ENCODE measurements at regions not wholly inside any gene's neighbourhood (a gene's known extent, or its start where the extent isn't known, plus 50 kb on each side); places are given as distances from the start of the nearest gene placed in this dataset.
"Not testable (repeated sequence)": the region's sequence is repeated elsewhere in the genome, so short reads cannot be mapped to it uniquely, and the experiment has no call there.

DNA sequence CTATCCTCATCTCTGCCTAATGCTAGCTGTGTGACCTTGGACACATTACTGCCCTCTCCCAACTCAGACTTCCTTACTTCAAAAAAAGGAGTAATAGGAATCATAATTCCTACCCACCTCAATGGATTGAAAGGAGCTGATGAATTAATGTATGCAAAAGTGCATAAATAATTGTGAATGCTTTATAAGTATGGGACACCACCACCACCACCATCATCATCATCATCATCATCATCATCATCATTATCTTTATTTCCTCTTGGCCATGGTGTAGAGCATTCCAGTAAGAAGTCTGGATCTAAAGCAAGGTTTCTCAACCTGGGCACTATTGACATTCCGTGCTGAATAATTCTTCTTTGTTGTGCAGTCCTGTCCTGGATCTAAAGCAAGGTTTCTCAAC lies 282.5 kb downstream of the MEX3B start:
- ATAC-seq (no peak), DNase-seq (no peak)
- intact Hi-C loops (cut with DNase I): no loop called here

DNA sequence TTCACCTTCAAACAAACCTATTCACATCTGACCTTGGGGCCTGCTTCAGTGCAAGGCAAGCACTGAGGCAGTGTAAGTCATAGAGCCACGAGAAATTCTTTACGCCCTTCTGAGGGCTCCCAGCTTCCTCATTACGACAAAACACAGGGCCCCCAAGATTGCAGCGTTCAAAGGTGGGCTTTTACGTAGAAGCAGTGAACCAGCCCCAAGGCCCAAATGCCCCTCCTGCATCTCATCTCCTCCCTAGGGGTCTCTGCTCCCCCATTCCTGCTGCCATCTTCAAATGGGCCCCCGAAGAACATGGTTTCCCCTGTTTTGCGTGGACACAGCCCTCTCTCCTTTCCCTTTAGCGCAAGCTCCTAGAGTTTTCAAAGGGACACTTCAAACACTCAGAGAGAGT lies 285.1 kb downstream of the MEX3B start:
- no peak for DNase-seq
- no peak for ATAC-seq
- intact Hi-C loops (cut with DNase I): no loop called here

DNA sequence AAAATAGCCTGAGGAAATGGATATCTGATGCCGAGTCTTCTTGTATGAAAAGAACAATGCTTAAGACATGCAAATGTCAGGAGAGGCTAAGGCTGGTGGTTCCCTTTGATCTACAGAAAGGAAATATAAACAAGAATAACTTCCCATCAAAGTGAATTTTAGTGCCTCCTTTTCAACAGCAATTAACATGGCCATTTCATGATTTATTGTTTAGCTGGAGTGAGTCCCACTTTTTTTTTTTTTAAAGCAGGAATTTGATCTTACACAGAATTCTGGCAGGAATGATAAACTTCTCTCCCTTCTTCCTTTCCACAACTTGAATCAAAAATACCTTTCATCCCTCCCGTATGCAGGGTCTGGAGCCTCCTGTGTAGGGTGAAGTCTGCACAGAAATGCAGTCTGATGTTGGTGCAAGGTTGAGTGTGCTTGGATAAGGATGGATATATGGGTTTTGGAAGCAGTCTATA lies 287.0 kb downstream of the MEX3B start:
- ATAC-seq: no peak
- intact Hi-C loops (cut with DNase I): no loop called here

DNA sequence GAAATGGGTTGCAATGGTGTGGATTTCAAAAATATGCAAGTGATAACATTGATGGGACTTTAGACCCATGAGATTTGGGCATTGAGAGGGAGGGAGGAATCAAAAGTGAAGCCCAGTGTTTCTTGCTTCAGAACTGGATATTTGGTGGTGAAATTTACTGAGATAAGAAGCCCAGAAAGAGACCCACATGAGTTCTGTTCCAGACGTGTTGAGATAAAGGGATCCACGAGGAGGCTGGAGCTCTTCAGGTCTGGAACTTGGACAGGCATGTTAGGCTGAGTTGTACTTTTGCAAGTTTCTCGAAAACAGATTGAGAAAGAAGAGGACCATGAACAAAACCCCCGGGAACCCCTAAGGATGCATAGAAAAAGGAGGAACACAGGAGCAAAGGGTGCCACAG lies 290.2 kb downstream of the MEX3B start:
- no peak for DNase-seq
- ATAC-seq: no peak
- intact Hi-C loops (cut with DNase I): no loop called here

More for the DNA sequence above, 287.0 kb downstream of the MEX3B start:
- no peak for DNase-seq

DNA sequence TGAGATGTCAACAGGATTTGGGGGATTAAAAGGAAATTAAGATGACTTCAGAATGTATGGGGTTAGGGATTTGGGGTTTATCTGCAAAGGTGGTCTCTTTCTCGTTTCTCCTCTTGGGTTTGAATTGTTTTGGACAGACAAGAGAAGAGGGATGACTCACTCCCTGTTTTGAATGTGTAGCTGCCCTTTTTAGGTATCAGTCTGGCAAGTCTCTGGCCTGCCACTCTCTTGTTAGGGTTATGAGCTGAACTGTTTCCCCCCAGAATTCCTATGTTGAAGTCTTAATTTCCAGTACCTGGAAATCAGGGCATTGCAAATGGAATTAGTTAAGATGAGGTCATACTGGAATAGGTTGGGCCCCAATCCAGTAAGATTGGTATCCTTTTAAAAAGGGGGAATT lies 291.7 kb downstream of the MEX3B start:
- DNase-seq (no peak), ATAC-seq (peak in 1 of 2 donors; percentile 73)
- intact Hi-C loops (cut with DNase I): no loop called here

DNA sequence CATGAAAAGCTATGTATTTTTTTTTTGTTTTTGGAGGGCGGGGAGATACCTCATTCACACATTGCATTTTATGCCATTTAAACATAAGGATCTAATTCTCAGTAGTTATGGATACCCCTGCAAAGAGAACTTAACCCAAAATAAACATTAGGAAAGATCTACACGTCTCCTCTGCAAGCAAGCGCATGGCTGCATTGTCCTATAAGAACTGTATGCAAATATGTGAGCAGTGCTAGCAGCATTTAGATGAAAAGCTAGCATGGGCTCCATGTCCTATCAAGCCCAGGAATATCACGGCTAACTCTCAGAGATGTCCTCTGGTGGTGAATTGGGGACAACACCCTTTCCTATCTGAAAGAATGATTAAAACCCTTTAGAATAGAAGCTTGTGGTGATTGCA lies 292.8 kb downstream of the MEX3B start:
- ATAC-seq (no peak), DNase-seq (no peak)
- intact Hi-C loops (cut with DNase I): no loop called here

DNA sequence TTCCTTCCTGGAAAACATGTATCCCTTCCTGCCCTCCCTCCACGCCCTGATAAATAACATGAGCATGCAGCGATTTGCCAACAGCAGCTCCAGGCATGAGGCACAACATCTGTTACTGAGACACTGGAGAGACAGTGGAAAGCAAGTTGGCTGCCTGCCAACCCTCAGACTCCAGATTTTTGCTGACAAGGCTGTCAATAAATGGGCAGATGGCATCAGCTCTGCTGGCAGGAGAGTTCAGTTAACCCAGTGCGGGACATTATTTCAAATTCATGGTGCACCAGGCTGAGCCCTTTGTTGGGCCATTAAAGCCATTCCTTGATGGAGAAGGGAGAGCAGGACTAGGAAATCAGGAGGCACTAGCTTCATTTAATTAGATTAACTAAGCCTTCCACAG lies 293.3 kb downstream of the MEX3B start:
- intact Hi-C loops (cut with DNase I): no loop called here
- peak; percentile 76 for DNase-seq
- ATAC-seq: peak; percentile 85 to 88

DNA sequence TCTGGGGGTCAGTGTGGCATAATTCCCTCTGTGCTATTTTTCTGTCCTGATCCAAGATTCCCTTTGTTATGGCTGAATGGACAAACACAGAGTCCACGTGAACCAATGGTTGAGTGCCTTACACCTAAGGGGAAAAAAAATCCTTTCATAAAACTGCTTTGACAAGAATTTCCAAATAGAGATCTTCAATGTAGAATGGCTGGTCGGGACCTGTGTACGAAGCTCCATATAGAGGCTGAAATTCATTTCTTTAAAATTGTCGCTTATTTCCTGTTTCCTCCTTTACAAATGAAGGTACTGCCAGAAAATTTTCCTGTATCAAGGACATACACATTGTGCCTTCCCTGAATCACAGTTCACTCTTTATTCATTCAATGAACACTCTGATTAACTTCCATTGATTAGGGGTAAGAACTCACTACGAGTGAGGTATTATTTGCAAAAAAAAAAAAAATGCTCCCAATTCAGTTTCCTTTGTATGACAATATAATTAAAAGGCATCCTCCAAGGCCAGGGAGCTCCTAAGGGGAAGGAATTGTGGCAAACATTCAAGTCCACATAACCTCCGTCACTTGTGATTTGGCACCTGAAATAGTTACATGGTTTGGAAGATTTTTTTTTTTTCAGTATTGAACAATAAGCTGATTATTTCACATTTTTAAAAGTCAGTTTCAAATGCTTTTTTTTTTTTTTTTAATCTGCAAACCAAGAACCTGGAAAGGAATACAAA lies 293.8 kb downstream of the MEX3B start:
- intact Hi-C loops (cut with DNase I): no loop called here
- no peak for ATAC-seq
- DNase-seq: no peak

DNA sequence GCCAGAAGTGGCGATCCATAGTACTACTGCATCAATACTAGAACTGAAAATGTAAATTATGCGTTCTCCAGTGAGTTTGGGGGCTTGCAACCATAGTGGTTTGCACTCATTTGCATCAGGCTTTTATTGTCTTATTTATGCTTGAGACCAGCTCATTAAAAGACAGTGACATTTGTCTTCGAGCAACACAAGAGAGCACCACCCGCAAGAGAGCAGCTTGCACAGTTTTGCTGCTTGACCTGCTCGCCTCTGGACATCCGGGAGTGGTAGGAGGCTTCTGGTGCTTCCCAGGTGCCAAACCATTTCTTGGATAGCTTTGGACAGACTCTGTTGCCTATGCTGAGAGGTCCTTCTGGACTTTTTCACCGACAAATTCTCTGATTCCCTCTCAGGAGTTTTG lies 294.6 kb downstream of the MEX3B start:
- ATAC-seq (no peak), DNase-seq (no peak)
- intact Hi-C loops (cut with DNase I): no loop called here

DNA sequence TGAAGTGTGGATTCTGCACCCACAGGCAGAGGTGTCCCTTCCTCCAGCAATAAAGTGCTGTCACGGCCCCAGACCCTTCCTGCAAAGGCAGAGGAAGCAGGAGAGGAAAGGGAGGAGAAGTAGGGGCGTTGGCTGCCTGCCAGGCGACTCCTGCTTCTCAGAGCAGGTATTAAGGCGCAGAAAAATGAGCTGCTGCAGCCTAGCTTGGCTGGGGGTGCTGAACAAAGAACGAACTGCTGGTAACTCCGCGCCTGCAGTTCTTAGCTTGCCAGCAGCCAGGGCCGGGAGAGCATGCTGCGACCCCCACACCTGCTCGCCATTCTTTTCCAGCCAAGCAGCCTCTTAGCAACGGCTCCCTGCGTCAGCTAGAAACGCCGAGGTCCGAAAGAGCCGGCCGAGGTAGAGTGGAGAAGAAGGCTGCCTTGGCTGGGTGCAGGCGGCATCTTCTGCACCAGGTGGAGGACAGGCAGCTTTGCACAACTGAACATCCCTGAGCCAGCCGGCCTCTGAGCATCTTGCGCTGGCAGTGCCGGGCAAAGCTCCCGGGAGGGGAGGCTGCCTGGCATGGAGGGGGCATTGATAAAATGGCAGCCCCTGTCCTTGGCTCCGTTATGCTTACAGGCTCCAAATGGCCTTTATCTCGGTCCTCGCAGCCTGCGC lies 296.0 kb downstream of the MEX3B start:
- intact Hi-C loops (cut with DNase I): no loop called here
- DNase-seq (peak; percentile 22), ATAC-seq (no peak)

DNA sequence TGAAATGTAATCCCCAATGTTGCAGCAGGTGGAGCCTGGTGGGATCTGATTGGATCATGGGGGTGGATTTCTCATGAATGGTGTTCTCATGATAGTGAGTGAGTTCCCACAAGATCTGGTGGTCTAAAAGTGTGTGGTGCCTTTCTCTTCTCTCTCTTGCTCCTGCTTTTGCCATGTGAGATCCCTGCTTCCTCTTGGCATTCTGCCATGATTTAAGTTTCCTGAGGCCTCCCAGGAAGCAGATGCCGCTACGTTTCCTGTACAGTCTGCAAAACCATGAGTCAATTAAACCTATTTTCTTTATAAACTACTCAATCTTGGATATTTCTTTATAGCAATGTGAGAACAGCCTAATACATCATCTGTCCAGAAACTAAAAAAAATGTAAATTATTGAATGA lies 298.3 kb downstream of the MEX3B start:
- intact Hi-C loops (cut with DNase I): no loop called here
- no peak for DNase-seq
- ATAC-seq: no peak

DNA sequence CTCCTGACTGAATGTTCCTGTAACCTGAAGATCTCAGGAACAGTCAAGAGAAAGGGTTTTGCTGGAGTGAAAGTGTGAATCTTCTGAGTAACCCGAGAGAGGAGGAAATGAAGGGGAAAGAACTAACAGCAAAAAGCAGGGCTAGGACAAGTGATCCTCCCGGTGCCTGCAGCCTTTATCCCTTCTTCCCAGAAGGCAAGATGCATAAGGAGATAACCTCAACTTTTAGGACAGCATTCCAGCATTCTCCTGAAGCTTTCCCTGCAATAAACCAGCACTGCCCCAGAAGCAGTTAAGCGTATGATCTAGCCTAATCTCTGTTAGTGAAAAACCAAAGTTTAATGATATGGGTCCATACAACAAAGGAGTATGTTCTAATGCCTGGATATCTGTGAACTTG lies 298.8 kb downstream of the MEX3B start:
- DNase-seq: no peak
- intact Hi-C loops (cut with DNase I): no loop called here
- ATAC-seq: no peak

DNA sequence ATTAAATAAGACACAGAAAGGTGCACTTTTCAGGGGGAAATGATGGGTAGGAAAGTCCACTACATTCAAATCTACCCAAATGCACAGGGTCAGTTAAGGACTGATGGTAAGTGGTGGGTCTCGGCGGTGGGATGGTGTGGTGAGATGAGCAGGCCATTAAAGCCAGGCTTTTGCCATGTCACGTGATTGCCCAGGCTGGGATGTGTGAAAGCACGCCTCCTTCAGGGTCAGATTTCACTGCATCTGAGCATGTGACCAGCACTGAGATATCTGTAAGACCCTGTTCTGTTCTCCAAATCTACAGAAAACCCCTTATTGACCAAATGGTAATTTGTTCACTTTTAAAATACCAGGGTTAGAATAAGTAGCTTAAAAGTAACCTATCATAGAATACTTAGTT lies 301.5 kb downstream of the MEX3B start:
- intact Hi-C loops (cut with DNase I): no loop called here
- ATAC-seq (no peak), DNase-seq (no peak)

DNA sequence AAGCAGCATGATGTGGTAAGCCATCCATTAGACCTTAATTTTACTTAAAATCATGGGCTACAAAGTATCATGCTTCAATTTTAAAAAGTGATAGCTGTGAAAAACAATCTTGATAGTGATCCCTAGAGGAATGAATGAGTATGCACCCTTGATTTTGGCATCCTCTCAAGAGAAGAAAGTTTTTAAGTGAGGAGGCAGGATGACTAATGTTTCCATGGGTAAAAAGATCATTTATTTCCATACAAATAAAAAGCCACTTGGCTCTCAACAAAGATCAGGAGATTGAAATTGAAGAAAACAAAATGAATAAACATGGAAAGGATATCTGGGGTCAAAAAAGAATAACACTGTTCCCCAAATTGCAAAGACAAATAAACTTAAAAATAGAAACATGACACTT lies 305.4 kb downstream of the MEX3B start:
- no peak for ATAC-seq
- intact Hi-C loops (cut with DNase I): no loop called here
- DNase-seq: no peak

DNA sequence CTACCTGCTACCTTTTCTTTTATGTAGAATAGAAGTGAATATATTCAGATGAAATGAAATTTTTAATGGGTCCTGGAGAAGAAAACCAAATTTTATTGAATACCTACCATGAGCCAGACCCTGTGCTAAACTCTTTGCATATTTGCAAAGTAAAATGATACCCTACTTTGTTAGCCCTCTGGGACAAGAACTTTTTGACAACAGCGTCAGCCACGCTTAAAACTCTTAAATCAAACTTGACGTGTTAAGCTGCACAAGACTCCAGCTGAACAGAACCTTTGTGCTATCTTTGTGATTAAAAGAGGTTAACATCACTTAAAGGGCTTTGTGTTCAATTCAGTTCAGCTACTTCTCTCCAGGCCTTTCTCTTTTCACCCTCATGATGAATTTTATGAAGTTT lies 316.5 kb downstream of the MEX3B start:
- intact Hi-C loops (cut with DNase I): no loop called here
- ATAC-seq (no peak), DNase-seq (no peak)

DNA sequence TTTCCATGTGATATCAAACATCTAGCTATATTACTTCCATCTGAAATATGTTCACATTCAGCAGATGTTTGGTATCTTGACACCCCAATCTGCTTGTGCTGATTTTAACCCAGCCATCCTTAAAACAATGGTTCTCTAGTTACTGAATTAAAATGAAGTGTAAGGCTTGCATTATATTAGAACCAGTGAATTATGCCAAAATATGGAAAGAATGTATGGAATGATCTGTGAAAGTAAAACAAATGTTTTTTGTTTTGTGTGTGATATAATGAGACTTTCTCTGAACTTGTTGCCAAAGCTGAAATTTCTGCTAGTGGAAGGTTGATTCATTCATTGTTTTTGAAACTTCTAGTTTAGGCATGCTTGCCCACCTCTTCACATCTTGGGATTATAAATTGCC lies 317.1 kb downstream of the MEX3B start:
- intact Hi-C loops (cut with DNase I): no loop called here
- ATAC-seq (no peak), DNase-seq (no peak)

DNA sequence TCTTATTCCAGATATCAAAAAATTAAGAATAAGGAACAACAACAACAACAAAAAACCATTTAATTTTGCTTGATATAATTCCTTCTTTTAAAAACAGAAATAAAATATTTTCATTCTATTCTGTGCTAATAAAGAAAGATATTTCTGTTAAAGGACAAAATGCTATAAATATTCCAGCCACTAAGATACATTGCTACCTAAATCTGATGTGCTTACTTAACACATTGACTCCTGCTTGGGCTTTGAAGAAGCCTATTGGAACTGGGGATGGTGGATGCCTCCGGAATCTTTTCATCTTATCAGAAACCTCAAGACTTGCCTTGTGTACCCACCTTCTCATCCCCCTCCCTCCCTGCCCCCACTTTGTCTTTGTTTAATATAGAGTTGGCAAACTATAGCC lies 320.2 kb downstream of the MEX3B start:
- intact Hi-C loops (cut with DNase I): no loop called here
- DNase-seq (no peak), ATAC-seq (no peak)

DNA sequence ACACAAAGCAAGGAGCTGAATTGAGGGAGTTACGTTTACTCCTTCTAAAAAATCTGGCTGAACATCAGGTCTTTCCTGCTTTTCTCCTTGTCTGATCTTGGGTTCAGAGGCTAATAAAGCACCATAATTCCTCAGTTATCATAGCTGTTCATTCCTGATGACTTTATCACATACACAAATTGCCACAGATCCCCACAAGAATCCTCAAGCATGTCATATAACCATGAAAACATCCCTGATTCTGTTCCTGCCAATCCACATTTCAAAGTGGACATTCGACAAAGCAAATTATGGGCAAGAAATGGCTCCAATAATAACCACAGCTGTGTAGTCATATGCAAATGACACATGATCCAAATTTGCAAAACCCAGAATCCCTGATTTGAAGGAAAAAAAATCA lies 321.3 kb downstream of the MEX3B start:
- intact Hi-C loops (cut with DNase I): no loop called here
- no peak for ATAC-seq
- DNase-seq: no peak

DNA sequence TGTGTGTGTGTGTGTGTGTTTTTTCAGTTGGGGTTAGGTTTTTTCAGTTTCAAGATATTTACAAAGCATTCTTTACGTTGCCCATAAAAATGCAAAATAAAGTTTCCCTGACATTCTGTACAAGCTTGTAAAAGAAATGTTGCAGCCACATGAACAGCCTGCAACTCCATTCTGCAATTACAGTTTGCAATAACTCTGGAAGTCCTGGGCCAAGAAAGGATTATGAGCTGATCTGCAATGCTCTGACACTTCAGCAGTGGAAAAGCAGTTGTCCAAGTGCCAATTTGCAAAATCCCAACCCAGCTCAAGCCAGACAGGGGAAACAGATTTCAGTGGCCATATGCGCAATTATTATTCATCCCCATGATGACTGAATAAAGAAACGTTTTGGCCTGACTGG lies 322.1 kb downstream of the MEX3B start:
- ATAC-seq (peak; percentile 32 to 70), DNase-seq (no peak)
- intact Hi-C loops (cut with DNase I): no loop called here

DNA sequence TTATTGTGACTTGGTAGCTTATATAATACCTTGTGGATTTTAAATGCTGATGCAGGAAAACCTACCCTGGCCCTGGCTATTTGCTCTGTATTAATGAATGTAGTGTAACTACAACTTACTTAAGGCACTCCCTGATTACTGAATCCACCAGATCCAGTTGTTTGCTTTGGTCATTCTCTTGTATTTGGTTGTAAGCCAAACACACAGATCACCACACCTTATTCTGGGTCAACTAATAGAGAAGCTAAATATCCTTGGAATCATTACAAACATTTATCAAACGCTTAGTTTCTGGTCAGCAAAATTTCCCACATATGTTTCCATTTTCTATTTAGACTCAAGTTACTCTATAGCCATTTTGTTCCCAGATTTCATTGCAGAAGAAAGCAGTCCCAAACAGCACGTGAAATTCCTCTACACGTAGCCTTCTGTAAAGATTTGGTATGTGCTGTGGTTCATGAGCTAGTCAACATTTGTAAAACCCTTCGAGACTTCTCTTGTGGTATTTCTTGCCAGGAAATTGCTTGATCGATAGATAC lies 322.6 kb downstream of the MEX3B start:
- intact Hi-C loops (cut with DNase I): no loop called here
- no peak for ATAC-seq
- no peak for DNase-seq

DNA sequence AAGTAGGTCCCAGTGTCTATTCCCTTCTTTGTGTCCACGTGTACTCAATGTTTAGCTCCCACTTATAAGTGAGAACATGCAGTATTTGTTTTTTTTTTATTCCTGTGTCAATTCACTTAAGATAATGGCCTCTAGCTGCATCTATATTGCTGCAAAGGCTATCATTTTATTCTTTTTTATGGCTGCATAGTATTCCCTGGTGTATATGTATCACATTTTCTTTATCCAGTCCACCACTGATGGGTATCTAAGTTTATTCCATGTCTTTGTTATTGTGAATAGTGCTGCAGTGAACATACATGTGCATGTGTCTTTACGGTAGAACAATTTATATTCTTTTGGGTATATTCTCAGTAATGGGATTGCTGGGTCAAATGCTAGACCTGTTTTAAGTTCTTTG lies 329.4 kb downstream of the MEX3B start:
- ATAC-seq; DNase-seq; intact Hi-C loops (cut with DNase I): not testable (repeated sequence)

Measured in left cardiac atrium (tissue), 4 donors.